HG03460 (cell line): ENCODE measurements at regions not wholly inside any gene's neighbourhood (a gene's known extent, or its start where the extent isn't known, plus 50 kb on each side); places are given as distances from the start of the nearest gene placed in this dataset.

Experiments used
- ATAC-seq: cut with Tn5 transposase; IDR thresholded peaks from one replicate; pipeline ENCODE4 v1.9.1; 2021; ENCODE audit not compliant: unreplicated experiment

DNA sequence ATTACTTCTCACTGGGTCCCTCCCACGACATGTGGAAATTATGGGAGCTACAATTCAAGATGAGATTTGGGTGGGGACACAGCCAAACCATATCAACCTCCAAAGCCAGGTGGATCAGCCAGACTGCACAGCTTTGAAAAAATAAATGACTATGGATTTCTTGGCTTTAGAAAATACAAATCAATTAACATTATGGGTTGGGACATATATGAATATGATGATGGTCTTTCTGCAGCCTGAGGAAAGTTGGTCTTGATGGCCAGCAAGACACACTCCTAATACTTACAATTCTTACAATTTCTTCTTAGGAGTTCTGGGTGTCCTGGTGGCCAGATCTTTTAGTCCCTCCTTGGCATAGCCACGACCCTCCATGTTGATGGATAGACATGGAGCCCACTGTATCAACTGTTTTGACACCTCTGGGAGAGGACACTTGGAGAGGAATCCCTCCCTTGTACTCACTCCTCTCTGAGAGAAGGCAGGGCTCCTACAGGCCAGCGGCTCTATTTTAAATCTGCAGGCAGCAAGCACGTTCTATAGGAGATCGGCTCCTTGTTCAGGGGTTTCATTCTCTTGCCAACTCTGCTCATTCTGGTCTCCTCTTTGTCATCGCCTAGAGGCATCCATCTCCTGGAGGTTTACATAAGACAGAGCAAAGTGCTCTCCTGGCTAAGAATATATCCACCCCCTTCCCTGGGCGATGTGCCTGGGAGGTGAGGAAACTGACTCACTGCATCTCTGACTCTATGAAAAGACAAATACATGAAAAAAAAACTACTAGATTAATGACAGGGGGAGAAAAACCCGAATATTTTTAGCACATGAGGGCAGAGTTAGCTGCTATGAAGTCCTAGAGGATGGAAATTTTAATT lies 145.9 kb downstream of the CARTPT start:
- ATAC-seq, result no peak

DNA sequence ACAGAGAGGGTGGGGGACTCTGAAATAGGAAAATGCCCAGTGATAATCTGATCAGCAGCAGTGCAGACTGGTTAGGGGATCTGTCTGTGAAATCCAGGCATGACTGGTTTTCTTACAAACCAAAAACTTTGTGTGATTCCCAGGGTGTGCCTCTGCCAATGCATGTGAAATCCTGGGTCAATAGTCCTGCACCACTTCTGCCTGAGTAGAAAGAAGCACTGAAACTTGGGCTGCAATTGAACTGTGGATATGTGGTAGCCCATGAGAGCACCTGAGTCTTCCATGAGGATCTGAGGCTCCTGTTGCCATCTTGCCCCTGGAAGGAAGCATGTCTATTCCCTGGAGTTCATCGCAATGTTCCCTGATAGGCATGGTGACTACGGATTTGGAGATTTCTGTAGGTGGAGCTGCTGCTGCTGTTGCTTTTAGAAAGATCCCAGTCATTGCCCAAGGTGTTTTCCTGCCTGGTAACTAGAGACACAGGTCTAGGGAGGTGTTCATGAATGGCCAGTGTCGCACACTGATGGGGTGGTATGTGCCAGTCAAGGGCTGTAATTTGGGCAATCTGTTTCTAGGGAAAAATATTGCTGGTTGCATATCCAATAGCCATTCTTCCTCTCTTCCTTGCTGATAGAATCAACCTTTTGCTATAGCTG lies 146.7 kb downstream of the CARTPT start:
- no peak for ATAC-seq

- no peak for ATAC-seq
These were observed 153.3 kb downstream of the CARTPT start for GRCh38 chr5:71872311-71872864.

DNA sequence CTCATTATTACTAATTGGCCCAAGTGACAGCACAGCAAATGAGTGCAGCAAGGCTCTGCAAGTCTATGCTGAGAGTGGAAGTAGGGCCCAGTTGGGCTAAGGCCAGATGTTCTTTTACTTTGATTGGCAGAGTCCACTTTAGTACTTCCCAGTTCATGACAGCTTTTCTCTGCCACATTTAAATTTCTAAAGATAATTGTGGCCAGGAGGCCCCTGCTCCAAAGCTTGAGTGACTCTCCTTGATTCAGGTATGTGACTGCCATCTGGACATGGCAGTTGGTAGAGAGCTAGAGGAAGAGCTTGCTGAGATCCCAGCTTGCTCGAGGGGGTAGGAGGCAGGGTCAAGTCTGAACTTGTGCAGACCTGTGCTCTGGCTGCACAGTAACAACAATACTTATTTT lies 154.1 kb downstream of the CARTPT start:
- no peak for ATAC-seq

DNA sequence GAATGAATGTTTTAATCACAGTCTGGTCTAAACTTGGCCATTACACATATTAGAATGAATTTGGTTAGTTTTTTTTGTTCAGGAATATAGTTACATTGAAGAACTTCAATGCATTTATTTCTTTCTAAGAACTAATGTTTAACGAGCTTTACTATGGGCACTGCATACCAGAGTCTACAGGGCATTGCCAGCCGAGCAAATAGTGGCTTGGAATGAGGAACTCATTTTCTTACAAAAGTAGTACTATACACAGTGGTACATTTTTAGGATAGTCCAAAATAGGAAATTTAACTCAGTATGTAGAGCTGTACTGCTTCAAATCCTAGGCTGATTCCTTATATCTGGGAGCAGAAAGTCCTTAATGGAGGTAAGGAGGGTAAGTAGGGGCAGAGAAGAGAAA lies 155.4 kb downstream of the CARTPT start:
- ATAC-seq, result no peak

DNA sequence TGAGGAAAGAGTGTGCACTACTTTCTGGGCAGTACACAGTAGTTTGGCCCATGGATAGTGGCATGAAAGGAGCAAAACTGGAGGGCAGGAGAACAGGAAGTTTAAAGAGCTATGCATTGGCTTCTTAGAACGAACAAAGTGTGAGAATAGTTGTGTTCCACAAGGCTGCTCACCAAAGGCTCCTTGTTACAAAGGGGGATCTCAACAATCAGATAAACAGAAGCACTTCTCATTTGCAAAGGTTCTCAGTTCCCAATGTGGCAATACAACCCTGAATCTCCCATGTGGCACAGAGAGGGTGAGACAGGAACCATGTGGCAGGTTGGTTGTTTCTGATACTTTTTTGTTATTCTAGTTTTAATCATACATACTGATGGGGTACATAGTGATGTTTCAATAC lies 158.4 kb downstream of the CARTPT start:
- ATAC-seq, result no peak

DNA sequence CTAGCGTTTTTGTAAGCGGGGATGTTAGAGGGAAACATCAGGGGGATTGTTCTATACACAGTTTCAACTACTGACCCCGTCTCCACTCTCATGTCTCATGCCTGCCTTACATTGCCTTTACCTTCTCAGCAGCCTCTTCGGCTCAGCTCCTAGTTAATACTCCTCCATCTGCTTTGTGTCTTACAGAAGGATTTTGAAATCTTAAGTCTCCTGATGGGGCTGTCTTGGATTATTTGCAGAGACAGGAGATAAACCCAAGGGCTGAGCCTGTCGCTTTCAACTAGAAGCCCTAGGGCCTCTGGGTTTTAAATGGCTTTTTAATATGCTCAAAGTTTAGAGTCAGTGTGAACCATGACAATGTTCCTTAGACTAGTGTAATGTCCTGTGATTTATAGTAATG lies 161.5 kb downstream of the CARTPT start:
- ATAC-seq, result no peak

DNA sequence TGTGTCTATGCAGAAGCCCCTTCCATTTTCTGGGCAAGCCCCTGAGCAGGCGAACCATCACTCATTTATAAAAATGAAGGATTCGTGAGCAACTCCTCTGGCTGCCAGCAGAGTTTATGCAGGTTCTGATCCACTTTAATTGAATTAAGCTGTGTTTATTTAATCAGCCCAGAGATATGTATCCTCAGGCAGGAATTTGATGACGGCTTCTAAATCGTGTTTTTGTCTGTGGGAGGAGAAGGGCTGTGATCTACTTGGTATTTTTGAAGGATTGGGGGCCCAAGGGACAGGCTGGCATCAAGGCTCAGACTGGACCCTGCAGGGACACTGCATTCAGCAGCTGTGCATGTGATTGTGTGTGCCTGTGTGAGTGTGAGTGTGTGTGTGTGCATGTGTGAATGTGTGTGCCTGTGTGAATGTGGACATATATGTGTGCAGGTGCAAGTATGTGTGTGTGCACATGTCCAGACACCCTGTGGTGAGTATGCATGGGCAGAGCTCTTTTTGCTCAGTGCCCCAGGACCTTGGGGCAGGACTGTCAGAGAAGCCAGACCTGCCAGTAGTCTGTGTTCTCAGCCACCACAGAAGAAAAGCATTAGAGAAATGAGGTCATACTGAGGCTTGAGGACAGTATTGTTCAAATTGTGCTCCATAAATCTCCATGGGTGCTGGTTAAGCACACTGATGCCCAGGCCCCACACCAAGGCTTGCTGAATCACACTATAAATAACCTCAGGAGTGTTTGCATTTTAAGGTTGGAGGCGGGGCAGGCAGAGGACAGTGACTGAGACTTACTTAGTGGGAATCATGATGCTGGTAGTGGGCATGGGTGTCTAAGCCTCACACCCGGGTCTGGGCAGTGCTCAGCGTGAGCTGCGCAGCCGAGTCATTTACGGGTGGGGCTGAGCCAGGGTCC lies 164.0 kb downstream of the CARTPT start:
- ATAC-seq, result no peak

- no peak for ATAC-seq
These were observed 164.6 kb downstream of the CARTPT start for GRCh38 chr5:71883742-71884103.

DNA sequence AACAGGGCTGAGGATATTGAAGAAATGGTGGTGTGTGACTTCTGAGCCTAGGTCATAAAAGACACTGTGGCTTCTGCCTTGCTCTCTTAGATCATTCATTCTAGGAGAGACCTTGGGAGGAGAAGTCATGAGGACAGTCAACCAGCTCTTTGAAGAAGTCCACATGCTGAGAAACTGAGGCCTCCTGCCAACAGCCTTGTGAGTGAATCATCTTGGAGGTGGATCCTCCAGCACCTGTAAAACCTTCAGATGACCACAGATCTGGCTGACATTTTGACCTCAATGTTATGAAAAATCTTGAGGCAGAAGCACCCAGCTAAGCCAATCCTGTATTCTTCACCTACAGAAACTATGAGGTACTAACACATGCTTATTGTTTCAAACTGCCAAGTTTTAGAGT lies 165.9 kb downstream of the CARTPT start:
- no peak for ATAC-seq

DNA sequence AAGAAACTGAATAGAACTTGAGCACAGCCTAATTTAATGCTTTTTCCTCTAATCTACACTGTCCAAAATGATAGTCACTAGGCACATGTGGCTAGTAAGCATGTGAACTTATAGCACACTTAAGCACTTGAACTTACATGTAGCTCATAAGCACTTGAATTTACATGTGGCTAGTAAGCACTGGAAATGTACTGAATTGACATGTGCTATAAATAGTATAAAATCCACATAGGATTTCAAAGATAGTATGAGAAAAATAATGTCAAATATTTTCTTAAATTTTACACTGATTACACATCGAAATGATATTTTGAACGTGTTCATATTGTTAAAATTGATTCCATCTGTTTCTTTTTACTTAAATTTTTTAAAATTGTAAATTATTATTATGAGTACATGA lies 167.3 kb downstream of the CARTPT start:
- no peak for ATAC-seq

GRCh38 chr5:71887680-71888079 lies 168.6 kb downstream of the CARTPT start:
- ATAC-seq, result peak; percentile 98

- no peak for ATAC-seq
These were observed 172.3 kb downstream of the CARTPT start for GRCh38 chr5:71891406-71891805.

DNA sequence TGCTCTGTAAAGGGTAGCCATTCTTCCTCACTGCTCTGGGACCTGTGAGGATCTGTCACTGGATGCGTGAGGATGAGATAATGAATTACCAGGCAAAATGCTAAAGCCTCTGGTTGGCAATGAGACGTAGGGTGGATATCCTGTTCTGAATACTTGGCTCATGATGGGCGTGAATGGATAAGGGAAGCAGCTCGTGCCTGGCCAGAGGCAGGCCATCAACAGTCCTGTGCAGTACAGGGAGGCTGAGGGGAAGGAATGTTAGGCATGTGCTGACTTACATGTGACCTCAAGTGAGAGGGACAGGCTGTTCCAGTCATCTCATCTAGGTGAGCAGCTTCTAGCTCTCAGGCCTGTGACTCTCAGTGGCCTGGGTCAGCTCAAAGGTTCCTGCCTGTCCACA lies 172.8 kb downstream of the CARTPT start:
- no peak for ATAC-seq

- no peak for ATAC-seq
These were observed 173.7 kb downstream of the CARTPT start for GRCh38 chr5:71892641-71893365.

DNA sequence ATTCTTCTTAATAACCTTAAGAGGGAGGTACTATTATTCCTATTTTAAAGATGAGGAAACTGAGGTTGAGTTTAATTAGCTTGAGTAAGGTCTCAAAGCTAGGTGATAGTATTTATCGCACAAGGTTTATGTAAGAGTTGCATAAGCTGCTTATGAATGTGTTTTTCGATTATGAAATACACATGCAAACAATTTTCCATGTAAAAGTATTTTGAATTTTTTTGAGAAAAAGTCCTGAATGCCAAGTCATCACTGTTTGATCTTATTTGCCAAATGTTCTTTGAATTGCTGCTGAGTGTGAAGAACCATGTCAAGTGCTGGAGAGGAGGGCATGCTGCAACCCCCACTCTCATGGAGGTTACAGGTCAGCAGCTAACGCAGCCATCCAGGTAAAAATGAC lies 174.4 kb downstream of the CARTPT start:
- ATAC-seq, result no peak

- ATAC-seq, result no peak
These were observed 175.0 kb downstream of the CARTPT start for GRCh38 chr5:71894091-71894490.

DNA sequence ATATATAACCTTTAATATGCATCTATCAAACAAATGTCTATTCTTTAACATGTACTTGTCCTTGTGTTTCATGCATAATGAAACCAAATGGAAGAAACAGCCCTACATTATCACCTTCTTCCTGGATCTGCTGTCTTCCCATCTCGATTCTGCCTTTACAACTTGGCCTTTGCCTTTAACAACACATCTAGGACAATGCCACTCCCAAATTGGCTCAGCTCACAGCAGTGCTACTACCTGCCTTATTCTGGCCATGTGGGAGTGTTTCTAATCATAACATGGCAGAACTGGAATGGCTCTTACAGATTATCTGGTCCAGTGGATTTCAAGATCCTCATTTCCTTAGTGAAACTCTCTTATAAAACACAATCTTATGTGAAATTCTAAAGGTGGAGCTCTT lies 176.5 kb downstream of the CARTPT start:
- ATAC-seq, result no peak

- no peak for ATAC-seq
These were observed 180.8 kb downstream of the CARTPT start for GRCh38 chr5:71899865-71900342.

- no peak for ATAC-seq
These were observed 184.7 kb downstream of the CARTPT start for GRCh38 chr5:71903808-71904207.
